ENCODE measurements at regions not wholly inside any gene's neighbourhood (a gene's known extent, or its start where the extent isn't known, plus 50 kb on each side); places are given as distances from the start of the nearest gene placed in this dataset.
A peak's percentile ranks its signal among the peaks of the same experiment; 100 is the strongest.
"Not testable (repeated sequence)": the region's sequence is repeated elsewhere in the genome, so short reads cannot be mapped to it uniquely, and the experiment has no call there.

GRCh38 chr16:86951831-86952598 lies 365.2 kb downstream of the C16orf95 start:
- DNase-seq (ENCODE audit: low read depth), result peak; percentile 100
- H3K4me3 ChIP-seq (ENCODE audit: low read depth, low read length), result no peak overlapping the region

GRCh38 chr16:86952769-86953168 lies 364.4 kb downstream of the C16orf95 start:
- DNase-seq (ENCODE audit: low read depth), result no peak
- H3K4me3 ChIP-seq (ENCODE audit: low read depth, low read length), result no peak overlapping the region

- no peak overlapping the region for H3K4me3 ChIP-seq (ENCODE audit: low read depth, low read length)
- no peak for DNase-seq (ENCODE audit: low read depth)
Observed at GRCh38 chr16:86953631-86954391, 363.4 kb downstream of the C16orf95 start.

- DNase-seq (ENCODE audit: low read depth), result no peak
- H3K4me3 ChIP-seq (ENCODE audit: low read depth, low read length), result no peak overlapping the region
Observed at GRCh38 chr16:86955136-86955855, 361.9 kb downstream of the C16orf95 start.

- no peak for DNase-seq (ENCODE audit: low read depth)
- H3K4me3 ChIP-seq (ENCODE audit: low read depth, low read length), result no peak overlapping the region
Observed at GRCh38 chr16:86956437-86956836, 360.8 kb downstream of the C16orf95 start.

GRCh38 chr16:86957662-86958198 lies 359.5 kb downstream of the C16orf95 start:
- DNase-seq (ENCODE audit: low read depth); H3K4me3 ChIP-seq (ENCODE audit: low read depth, low read length): not testable (repeated sequence)

GRCh38 chr16:86958423-86958822 lies 358.8 kb downstream of the C16orf95 start:
- DNase-seq (ENCODE audit: low read depth), result no peak
- no peak overlapping the region for H3K4me3 ChIP-seq (ENCODE audit: low read depth, low read length)

GRCh38 chr16:86959091-86959651 lies 358.0 kb downstream of the C16orf95 start:
- no peak for DNase-seq (ENCODE audit: low read depth)

GRCh38 chr16:86959729-86960128 lies 357.5 kb downstream of the C16orf95 start:
- no peak overlapping the region for H3K4me3 ChIP-seq (ENCODE audit: low read depth, low read length)
- DNase-seq (ENCODE audit: low read depth), result no peak

More at GRCh38 chr16:86959091-86959651, 358.0 kb downstream of the C16orf95 start:
- H3K4me3 ChIP-seq (ENCODE audit: low read depth, low read length), result no peak overlapping the region

- no peak for DNase-seq (ENCODE audit: low read depth)
- H3K4me3 ChIP-seq (ENCODE audit: low read depth, low read length), result no peak overlapping the region
Observed at GRCh38 chr16:86960266-86960665, 356.9 kb downstream of the C16orf95 start.

GRCh38 chr16:86961171-86961601 lies 356.0 kb downstream of the C16orf95 start:
- peak; percentile 35 for DNase-seq (ENCODE audit: low read depth)
- H3K4me3 ChIP-seq (ENCODE audit: low read depth, low read length), result no peak overlapping the region

GRCh38 chr16:86962259-86962658 lies 354.9 kb downstream of the C16orf95 start:
- DNase-seq (ENCODE audit: low read depth), result no peak

GRCh38 chr16:86962913-86963312 lies 354.3 kb downstream of the C16orf95 start:
- H3K4me3 ChIP-seq (ENCODE audit: low read depth, low read length), result no peak overlapping the region
- DNase-seq (ENCODE audit: low read depth), result no peak

More at GRCh38 chr16:86962259-86962658, 354.9 kb downstream of the C16orf95 start:
- no peak overlapping the region for H3K4me3 ChIP-seq (ENCODE audit: low read depth, low read length)

GRCh38 chr16:86963600-86964575 lies 353.3 kb downstream of the C16orf95 start:
- DNase-seq (ENCODE audit: low read depth), result no peak
- no peak overlapping the region for H3K4me3 ChIP-seq (ENCODE audit: low read depth, low read length)

GRCh38 chr16:86964796-86965241 lies 352.4 kb downstream of the C16orf95 start:
- no peak for DNase-seq (ENCODE audit: low read depth)
- H3K4me3 ChIP-seq (ENCODE audit: low read depth, low read length), result no peak overlapping the region

GRCh38 chr16:86965331-86965730 lies 351.9 kb downstream of the C16orf95 start:
- no peak overlapping the region for H3K4me3 ChIP-seq (ENCODE audit: low read depth, low read length)
- DNase-seq (ENCODE audit: low read depth), result no peak

- no peak for DNase-seq (ENCODE audit: low read depth)
- no peak overlapping the region for H3K4me3 ChIP-seq (ENCODE audit: low read depth, low read length)
Observed at GRCh38 chr16:86965840-86966550, 351.2 kb downstream of the C16orf95 start.

- H3K4me3 ChIP-seq (ENCODE audit: low read depth, low read length), result no peak overlapping the region
- DNase-seq (ENCODE audit: low read depth), result no peak
Observed at GRCh38 chr16:86966777-86967176, 350.4 kb downstream of the C16orf95 start.

Data from skeletal muscle cell (primary cell).